ENCODE measurements at regions not wholly inside any gene's neighbourhood (a gene's known extent, or its start where the extent isn't known, plus 50 kb on each side); places are given as distances from the start of the nearest gene placed in this dataset.

- no peak for DNase-seq (ENCODE audit: low read depth, low spot score)
Observed at GRCh38 chr13:39858794-39859193, 203.3 kb downstream of the COG6 start.

DNA sequence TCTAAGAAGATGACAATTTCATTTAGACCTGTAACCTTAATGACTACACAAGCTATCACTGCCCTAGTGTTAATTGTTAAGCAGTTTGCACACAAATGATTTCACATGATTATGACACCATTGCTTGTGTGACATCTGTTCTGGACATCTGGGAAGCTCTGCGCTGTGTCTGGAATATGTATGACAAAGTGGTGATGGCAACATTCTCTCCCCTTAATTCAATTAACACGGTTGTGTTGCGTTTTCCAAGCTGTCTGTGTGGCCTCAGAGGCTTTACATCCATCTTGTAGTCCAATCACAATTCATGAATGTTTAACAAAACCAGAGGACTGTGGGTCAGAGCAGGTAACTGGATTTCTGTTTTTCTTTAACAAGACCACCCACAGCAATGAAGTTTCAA, 204.4 kb downstream of the COG6 start:
- no peak for DNase-seq (ENCODE audit: low read depth, low spot score)

GRCh38 chr13:39862900-39863299, 207.4 kb downstream of the COG6 start:
- no peak for DNase-seq (ENCODE audit: low read depth, low spot score)

GRCh38 chr13:39864221-39864620, 208.8 kb downstream of the COG6 start:
- no peak for DNase-seq (ENCODE audit: low read depth, low spot score)

- no peak for DNase-seq (ENCODE audit: low read depth, low spot score)
Observed at GRCh38 chr13:39866722-39867121, 211.3 kb downstream of the COG6 start.

- DNase-seq (ENCODE audit: low read depth, low spot score), result no peak
Observed at GRCh38 chr13:39867807-39868206, 212.3 kb downstream of the COG6 start.

GRCh38 chr13:39870197-39870747, 214.8 kb downstream of the COG6 start:
- DNase-seq (ENCODE audit: low read depth, low spot score), result no peak

- DNase-seq (ENCODE audit: low read depth, low spot score), result no peak
Observed at GRCh38 chr13:39874331-39875053, 219.0 kb downstream of the COG6 start.

- no peak for DNase-seq (ENCODE audit: low read depth, low spot score)
Observed at GRCh38 chr13:39875111-39875987, 219.9 kb downstream of the COG6 start.

DNA sequence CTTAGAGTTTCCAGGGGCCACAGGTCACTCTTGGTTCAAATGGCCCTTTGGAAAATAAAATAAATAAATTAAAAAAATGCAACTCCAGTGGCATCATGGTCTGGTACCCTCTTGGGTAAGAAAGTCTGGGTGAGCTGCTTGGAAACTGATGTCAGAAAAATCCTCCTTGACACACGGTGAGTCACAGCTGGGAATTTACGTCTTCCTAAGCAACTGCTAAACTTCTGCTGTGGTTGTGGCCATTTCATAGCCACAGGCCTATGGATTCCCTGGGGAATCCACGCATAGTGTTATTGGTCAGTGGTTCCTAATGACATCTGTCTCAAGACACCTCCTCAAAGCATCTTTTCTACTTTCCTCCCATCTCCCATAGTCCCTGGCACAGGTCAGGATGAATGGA, 220.8 kb downstream of the COG6 start:
- no peak for DNase-seq (ENCODE audit: low read depth, low spot score)

- DNase-seq (ENCODE audit: low read depth, low spot score), result no peak
Observed at GRCh38 chr13:39877134-39877533, 221.7 kb downstream of the COG6 start.

GRCh38 chr13:39879286-39880035, 224.0 kb downstream of the COG6 start:
- DNase-seq (ENCODE audit: low read depth, low spot score), result no peak

DNA sequence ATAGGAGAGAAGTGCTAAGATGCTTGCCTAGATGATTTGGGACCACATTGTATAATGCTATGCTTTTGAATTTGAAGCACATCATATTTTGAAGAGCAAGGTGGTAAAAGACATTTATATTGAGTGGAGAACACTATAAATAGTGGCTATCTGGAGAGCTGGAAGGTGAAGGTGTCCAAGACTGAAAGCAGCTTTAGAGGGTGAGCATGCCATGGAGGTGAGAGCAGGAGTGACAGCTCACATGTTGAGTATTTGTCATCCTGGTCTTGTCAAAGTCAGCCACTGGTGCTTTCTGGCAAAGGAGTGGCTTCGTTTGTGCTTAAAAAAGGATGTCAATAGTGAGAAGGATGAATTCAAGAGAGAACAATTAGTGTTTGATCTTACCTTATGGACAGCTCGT, 225.9 kb downstream of the COG6 start:
- no peak for DNase-seq (ENCODE audit: low read depth, low spot score)

GRCh38 chr13:39881887-39882286, 226.4 kb downstream of the COG6 start:
- DNase-seq (ENCODE audit: low read depth, low spot score), result no peak

DNA sequence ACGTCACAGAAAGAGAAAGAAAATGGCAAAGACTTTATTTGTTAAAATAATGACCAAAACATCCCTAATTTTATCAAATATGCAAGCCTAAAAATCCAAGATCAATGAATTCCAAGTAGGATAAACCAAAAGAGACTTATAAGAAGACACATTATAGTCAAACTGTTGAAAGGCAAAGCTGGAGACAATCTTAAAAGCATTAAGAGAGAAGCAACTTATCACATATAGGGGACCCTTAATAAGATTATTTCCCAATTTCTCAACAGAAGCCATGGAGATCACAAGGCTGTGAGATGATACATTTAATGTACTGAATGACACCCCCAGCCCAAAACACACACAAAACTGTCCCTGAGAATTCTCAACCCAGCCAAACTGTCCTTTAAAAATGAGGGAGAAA, 228.7 kb downstream of the COG6 start:
- no peak for DNase-seq (ENCODE audit: low read depth, low spot score)

DNA sequence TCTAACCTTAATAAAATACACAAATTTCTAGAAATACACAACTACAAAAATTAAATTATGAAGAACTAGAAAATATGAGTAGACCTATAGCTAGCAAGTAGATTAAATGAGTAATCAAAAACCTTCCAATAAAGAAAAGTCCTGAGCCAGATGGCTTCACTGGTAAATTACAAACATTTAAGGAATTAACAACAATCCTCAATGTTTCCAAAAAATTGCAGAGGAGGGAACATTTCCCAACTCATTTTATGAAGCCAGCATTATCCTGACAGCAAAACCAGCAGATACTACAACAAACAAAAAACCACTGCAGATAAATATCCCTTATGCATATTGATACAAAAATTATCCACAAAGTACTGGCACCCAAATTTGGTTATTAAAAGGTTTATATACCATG, 230.9 kb downstream of the COG6 start:
- DNase-seq (ENCODE audit: low read depth, low spot score), result no peak

DNA sequence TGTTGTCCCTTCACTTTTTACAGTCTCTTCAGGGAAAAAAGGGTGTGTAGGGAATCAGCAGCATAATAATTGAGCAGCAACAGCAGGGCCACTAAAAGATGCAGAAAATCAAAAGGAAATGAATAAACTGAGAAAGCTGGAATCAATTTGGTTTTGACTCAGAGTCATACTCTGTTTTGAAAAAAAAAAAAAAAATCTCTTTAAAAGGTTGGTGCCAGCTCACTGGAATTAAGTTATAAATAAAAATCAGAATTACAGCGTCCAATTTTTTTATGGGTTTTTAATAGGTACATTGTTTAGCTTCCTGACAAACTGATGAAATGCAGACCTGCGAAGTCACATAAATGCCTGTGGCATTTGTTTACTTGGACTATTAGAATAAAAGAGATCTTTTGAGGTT, 231.9 kb downstream of the COG6 start:
- no peak for DNase-seq (ENCODE audit: low read depth, low spot score)

DNA sequence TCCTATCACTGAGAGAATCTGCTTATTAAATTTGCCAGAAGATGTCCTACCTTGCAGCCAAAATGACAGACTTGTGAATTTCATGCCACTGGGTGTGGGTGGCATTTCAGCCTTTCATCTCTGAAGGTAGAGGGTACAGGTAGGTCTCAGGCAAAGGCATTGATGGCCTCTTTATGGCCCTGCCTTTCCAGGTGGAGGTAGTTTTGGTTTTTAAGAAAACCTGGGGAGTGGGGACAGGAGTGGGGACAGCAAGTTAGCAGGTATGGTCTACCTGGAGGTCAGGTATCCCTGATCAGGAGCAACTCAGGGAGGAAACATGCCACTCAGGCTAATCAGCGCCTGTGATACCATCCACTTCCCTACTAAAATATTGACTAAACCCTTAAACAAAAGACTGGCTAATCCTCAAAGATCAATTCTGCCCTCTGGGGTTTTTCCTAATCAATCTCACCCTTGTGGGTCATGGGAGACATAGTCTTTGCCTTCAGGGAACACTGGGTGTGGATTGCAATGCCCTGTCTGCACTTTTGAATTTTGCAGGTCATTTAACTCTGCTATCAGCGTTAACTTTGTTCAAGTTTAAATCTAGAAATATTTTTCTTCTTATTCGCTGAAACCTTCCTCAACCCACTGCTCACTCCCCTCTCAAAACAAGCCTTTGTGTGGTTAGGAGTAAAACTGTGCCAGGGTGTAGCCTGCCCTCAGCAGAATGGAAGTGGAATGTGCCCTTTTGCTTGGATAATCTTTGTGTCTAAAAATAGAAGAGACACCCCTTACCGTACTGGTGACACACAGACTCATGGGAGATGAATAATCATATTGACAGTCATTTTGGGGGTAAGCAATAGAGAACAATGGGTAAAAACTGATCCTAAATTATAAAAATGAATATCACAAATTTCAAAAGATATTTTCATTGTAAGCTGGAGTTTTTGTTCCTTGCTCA, 233.7 kb downstream of the COG6 start:
- DNase-seq (ENCODE audit: low read depth, low spot score), result no peak

DNA sequence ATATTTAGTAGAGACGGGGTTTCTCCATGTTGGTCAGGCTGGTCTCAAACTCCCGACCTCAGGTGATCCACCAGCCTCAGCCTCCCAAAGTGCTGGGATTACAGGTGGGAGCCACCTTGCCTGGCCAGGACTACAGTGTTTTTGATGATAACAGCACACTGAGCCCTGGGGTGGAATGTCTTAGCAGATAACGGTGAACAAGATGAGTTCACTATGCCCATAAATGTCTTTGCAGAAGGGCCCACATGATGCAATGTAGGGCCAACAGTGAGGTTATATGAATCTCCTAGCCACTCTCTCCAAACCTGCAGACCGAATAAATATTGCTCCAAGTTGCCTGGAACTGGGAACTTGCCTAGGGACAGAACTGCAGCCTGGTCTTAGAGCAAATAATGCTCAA, 235.1 kb downstream of the COG6 start:
- DNase-seq (ENCODE audit: low read depth, low spot score), result no peak

DNA sequence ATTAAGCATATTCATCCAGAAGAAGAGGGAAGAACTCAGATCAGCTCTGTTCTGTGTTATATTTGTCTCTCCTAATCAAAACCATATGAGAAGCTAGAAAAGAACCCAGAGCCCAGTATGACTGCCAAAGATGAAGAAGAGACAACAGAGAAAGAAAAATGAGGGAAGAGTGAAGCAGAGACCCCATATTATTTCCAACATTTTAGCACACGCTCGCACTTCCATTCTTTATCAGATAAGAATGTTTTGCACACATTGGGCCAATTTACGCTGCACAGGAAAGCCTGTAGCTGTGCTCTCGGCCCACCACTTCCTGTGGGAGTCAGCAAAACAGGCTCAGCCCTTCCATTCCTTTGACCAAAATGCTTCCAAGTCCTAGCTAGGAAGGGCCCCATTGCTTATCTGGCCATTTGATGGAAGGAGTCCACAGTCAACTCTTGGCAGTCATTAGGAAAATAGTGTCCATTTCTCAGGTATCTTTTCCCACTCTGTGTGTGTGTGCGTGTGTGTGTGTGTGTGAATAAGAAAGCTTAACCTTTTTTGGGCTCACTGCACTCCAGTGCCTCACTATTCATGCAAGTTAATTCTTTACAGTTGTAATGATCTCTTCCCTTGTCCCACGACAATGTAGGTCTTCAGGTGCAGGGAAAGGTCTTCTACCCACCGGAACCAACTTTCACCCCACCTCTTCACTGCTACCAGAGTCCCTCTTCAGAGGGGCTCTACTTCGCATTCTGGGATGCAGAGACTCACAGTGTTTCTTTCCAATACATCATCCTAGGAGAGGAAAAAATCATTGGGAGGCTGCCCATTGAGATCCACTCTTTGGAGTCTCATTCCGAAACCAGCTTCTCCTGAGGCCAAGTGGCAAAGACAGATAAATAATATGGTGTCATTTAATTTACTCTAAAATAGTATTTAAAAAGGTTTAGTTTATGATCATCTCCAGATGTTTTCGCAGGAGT, 237.5 kb downstream of the COG6 start:
- no peak for DNase-seq (ENCODE audit: low read depth, low spot score)
